GM21526 (cell line): ENCODE measurements at regions not wholly inside any gene's neighbourhood (a gene's known extent, or its start where the extent isn't known, plus 50 kb on each side); places are given as distances from the start of the nearest gene placed in this dataset.
A peak's percentile ranks its signal among the peaks of the same experiment; 100 is the strongest.

Source experiments
- ATAC-seq: cut with Tn5 transposase; IDR thresholded peaks from one replicate; pipeline ENCODE4 v1.9.1; 2021; ENCODE audit warnings: moderate library complexity; ENCODE audit not compliant: unreplicated experiment, low FRiP score

DNA sequence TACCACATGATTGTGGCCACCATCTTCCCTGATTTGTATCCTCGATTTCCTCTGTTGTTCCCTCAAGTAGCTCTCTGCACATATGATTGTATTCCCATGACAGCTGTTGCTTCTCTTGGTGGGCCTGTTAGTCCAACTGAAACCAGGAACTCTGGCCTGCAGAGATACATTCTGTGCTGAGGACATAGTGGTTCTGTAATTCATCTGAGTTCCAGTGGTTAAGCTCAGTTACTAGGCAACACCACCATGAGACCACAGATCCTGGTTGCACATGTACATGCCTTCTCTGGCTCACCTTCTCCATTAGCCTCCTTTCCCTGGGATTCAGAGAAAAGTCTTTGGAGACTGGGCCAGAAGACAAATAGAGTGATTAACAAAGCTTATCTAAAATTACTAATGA is 172.1 kb upstream of the SLC7A11 start:
- no peak for ATAC-seq

DNA sequence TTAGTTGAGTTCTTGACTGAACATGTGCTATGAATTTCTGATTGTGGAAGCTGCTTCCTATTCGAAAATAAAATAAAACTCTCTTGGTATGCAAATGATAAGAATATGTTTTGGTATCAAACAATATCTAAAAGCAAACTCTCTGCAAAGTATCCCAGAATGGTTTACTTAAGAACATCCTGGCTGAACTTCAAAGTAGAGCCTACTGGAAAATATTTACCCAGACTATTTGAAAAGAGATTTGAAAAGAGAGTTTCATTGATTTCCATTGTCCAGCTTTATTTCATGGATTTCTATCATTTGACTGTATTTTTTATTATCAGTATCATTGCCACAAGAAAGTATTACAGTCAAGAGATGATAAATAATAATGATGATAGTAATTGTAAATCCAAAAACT is 171.1 kb upstream of the SLC7A11 start:
- no peak for ATAC-seq

DNA sequence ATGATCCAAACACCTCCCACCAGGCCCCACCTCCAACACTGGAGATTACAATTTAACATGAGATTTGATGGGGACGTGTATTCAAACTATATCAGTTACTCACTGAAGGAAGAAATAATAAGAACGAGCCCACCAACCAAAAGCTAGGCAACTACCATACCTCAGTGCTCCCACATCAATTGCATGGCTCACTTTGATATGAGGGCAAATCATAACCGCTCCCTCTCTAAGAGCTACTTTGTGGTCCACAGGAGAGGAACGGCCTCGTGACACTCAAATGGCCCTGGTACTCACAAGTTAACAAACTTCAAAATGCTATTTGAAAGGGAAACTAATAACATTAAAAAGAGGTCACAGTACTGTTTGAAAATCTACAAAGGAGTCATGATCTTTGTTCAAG is 170.7 kb upstream of the SLC7A11 start:
- no peak for ATAC-seq

DNA sequence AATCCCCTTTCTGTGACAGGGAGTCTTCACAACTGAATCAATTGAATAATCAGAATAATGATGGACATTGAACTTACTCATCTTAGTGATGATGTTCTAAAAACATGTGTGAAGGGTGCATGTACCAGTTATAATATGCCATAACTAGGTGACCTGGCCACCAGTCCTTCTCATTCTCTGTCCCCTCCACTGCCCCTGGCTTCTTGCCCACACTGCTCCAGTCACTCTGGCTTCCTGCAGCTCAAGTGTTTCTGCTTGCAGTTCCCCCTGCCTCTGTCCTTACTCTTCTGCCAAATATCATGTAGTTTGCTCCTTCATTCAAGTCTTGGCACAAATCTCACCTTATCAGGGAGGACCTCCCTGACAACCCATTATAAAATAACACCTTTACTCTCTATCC is 168.1 kb upstream of the SLC7A11 start:
- no peak for ATAC-seq

DNA sequence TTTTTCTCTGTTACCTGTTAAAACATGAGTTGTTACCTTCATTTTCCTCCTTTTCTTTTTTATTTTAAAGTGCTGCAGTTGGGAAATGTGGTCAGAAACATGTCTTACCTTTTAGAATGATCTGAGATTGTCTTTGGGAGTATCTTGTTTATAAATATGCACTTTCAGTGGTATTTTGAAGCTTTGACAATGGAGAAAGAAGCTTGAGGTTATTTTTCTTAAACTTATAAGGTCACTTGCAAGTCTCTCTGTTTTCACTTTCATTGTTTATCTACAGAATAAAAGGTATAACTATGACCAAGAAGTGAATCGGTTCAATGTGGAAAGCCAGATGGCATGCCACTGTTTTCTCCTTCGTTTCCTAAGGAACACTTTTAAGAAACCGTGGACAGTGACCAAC is 167.5 kb upstream of the SLC7A11 start:
- peak; percentile 42 for ATAC-seq

DNA sequence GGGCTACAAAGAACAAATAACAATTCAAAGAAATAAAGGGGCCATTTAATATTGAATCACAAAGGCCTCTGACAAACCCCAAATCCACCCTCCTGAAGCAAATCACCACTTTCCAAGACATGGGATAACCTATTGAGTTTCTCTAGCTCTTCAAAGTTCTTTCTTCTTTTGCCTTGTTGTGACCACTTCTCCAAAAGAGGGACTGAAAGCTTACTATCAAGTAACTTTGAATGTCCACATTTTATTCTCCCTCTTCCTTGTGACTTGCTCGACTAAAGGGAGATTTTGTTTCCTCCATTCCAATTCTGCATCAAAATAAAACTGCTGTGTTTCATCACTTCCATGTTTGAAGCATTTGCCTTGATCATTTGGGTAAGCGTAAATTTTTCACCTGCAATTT is 166.6 kb upstream of the SLC7A11 start:
- no peak for ATAC-seq

DNA sequence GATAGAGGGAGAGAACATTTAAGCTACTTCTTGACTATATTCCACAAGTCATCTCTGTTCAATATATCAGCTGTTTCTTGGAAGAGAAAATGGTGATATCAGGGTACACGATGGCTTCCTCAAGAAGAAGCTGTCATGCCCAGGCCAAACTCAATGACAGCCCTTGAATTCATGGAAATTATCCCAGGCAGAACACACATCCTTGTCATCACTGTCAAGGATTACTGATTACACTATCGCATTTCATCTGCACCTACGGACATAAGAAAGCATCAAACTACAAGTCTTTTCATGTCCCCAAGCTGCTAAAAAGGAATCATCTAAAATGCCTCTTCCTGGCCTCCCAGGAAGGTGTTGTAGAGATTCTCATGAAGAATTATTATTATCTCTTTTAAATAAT is 165.2 kb upstream of the SLC7A11 start:
- ATAC-seq: no peak

DNA sequence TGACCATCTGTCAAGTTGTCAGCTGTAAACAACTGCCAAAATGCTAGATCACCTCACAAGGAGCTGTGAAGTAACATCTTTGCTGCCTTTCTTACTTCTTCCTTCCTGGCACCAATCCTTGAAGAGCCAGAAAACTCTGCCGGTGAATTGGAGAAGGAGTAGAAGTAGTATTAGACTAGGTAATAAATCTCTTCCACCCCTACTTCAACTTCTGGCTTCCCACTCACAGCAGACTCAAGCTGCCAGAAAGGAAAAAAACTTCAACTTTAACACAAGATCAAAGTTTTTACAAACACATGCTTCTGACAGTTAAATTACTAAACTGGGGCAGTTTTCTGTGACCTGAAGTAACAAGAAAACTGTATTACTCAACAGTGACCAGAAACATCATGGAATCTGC is 164.7 kb upstream of the SLC7A11 start:
- ATAC-seq: no peak

DNA sequence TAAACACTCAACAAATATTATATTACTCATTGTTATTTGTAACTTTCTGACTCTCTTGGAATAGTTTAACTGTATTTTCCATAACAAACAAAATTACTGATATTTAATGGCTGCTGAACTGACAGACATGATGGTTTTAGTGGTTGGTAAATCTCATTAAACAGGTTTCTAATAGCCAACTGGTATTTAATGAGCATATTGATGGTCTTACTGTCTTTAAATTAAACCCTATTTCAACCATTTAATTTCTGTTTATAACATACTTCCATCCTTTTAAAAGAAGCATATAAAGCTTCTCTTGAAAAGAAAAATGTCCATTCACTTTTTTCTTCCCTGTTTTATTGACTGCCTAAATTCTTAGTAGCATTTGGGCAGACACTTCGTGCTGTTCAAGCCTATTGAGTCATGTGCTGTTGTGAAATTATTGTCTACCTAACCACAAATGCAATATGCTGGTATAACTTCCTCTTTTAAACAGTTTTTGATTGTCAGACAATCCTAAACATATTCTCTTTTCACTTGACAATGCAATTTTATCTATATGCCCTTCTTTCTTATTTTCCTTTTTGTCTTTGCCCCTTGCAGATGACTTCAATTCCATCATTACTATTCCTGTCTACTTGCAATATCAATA is 163.9 kb upstream of the SLC7A11 start:
- ATAC-seq: peak; percentile 69

DNA sequence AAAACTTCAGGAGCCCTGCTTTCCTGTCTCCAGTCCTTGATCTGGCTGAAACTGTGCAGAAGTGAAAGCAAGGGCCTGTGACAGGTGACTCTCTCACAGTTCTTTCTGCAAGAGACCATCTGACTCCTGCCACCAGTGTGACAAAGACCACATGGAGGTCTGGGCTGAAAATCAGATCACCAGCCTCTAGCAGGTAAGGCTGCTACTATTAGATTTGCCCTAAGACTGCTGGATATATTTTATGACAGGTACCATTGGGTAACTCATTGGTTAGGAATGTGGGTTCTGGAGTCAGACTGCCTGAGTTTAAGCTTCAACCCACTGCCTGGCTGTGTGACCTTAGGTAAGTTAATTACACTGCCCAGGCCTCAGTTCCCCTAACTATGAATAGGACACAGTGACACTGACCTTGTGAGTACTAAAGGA is 163.3 kb upstream of the SLC7A11 start:
- peak; percentile 83 for ATAC-seq

DNA sequence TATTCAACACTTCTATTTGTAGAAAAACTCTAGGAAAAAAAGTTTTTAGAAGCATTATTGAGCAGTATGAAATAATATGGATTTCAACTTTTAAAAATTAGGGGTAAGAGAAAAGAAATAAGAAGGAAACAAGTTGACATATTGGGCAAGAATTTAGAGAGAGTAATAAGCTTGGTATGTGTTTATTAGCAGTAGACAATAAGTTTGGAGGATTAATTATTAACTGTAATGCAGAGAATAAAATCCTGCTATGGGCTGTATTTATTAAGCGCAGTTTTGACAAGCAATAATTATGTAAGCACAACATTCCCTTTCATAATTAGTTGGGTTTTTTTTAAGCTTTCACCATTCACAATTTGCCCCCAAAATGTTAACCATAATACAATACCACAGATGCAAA is 162.7 kb upstream of the SLC7A11 start:
- ATAC-seq: no peak

DNA sequence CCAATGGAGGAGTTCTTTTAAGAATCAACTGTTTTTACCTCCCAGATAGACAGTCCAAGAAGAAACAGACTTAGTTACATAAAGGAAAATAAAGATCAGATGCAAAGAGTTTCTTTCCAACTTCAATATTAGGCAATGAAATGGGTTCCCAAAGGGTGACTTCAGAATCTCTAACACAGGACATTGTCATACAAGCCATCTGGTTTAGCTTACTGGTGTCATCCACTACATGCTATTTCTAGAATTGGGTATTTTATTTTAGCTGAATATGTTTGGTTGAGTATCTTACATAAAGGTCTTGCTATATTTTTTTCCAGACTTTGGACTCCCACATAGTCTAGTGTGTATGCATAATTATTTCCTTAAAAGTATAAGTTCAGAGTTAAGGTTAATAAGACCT is 162.1 kb upstream of the SLC7A11 start:
- no peak for ATAC-seq

DNA sequence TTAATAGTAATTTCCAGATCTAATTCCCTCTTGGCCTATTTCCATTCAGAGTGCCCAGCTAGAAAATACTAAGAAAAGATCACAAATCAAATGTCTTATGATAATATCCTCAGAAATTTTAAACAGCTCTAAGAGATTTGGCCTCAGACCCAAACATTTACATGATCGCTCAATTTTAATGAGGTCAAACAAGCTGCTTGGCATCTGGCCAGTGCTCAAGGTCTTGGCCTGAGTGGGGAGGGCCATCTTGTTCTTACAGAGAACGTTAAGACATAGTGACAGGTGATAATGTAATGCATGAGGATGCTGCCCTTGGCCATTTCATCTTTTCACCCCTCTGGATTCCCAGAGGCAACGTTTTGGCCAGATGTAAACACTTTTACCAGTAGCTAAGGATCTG is 159.2 kb upstream of the SLC7A11 start:
- ATAC-seq: no peak

DNA sequence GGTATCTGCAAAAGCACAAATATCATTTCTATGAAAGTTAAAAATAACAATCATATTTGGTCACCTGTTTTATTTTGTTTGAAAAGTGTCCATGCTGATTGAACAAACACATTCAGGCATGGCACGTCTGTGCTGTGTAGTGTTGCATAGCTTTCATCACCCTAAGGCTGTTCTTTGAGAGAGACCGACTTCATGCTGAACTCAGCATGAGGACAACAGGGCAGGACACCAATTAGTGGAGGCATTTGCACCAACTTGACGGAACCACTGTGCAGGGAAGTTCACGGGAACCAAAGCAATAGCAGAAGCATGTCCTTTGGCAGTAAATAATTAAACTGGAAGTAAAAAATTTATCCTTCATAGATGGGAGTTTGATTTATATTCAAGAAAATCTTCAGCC is 158.4 kb upstream of the SLC7A11 start:
- ATAC-seq: no peak

DNA sequence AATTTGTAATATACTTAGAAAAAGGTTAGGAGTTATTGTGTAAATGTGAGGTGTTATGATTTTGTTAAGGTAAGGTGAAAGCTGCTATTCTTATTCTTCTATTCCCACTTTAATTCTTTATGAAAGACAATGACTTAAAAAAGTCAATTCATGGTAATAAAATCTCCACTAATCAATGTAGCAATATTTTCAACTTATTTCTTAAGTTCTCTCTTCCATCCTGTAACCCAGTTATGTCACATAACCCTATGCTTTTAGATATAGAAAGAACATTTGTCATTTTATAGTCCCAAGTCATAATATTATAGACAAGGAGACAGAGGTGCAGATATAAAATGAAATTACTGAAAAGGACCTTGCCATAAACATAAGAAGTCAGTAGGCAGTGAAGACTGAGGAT is 157.9 kb upstream of the SLC7A11 start:
- no peak for ATAC-seq

DNA sequence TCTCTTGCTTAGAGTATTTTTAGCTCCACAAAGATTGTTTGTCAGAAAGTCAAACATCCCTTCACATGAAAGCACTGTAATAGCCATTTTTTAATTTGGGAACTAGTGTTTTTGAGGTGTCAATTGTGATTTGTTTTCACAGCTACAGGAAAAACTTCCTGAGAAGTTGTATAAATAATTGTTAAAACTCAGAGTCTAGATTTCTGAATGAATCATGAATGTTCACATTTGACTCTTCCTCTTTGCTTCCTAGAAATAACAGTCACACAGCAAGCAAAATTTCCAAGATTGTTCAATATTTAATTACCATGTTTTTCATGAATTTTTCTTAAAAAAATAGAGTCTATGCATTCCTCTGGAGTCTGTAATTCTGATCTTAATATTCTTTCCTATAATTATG is 156.9 kb upstream of the SLC7A11 start:
- no peak for ATAC-seq

DNA sequence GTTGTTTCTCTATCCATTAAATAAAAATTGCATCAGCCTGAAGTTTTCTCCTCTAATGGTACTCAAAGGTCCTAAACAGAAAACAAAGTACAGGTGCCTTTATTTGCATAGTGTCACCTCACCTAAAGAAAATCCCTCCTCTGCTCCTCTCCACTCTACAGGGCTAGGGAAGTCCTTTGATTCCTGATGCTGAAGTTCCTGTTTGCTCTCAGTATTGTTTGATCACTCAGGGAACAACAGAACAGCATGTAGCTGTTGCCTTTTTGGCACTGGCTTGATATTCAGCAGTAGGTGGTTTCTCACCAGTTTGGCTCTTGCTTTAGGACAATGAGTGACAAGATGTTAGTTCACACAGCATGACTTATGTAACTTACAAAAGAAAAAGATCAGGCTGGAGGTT is 156.2 kb upstream of the SLC7A11 start:
- ATAC-seq: no peak

DNA sequence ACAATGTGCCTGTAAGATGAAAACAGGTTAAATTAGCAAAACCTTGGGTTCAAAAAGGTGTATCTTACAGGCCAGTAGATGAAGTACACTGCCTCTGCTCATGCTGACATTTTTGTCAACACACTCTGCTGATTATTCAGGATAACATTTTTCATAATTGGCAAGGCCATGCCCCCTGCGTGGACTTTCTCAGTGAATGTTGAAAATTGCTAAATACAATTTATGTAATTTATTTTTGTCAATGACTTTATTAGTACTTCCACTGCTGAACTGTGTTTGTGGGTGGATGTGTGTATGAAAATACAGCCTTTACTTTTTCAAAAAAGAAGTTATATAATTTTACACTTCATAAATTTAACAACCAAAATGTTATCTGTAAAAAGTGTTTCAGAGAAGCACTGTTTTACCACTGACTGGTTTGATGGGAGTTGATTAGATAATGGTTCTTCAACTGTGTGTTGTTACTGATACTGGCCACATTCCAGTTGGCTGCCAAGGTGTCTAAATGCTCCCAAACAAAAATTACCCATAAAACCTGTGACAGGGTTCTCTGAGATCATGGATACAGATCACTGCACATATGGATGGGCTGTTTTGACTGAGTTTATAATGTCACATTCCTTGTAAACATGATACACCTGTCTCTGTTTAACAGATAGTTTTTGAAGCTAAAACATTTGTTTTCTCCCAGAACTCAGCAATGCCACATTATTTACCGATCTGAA is 151.9 kb upstream of the SLC7A11 start:
- ATAC-seq: no peak

DNA sequence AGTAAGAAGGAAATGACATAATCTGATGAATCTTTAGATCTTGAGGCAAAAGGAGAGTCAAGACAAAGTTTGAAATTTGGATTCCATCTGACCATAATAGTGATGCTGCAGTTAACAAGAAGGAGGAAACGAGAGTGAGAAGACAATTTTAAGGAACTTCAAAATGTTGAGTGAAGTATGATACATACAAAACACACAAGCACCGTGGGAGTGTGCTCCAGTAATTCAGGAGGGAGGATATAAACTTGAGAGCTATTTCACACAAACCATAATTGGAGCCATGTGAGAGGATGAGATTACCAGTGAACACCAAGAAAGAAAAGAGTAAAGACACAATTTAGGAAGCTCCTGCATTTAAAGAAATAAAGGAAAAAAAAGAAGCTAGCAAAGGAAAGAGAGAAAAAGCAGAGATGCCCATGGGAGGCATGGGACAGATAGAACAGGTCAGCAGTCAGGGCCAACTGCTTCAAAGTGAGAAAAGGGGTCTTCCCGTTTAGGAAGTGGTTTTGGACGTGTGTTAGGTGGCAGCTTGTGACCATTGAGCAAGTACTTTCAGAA is 150.7 kb upstream of the SLC7A11 start:
- peak; percentile 76 for ATAC-seq

DNA sequence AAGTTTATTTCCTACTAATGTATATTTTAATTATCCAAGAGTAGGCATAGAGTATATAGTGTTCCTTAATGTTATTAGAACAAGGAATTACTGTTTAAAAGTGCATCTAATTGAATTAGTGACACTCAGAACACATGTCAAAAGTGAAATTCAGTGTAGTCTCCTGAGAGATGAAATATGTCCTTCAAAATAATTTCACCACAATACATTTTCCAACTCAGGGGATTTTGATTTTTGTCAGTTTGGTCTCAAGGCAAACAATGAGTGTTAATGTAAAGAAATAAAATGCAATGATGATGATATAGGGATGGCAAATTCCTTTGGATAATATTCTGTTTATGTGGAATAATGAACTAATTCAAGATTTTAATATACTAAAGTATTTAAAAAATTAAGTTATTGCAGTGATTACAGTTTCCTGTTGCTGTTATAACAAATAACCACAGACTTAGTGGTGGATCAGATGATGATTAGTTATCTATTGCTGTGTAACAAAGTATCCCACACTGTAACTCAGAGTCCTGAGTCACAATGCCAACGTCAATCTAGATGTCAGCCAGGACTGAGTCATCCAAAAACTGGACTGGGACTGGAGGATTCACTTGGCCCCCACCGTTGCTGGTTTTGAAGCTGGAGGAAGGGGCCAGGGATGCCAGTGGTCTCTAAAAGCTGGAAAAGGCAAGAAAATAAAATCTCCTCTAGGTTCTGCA is 148.0 kb upstream of the SLC7A11 start:
- ATAC-seq: no peak

DNA sequence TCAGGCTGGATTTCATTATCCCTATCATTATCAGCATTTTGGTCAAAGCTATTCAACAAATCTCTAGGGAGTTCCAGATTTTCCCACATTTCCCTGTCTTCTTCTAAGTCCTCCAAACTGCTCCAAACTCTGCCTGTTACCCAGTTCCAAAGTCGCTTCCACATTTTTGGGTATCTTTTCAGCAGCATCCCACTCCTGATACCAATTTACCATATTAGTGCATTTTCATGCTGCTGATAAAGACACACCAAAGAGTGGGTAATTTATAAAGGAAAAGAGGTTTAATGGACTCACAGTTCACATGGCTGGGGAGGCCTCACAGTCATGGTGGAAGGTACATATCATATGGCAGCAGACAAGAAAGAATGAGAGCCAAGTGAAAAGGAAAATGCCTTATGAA is 132.8 kb upstream of the SLC7A11 start:
- no peak for ATAC-seq

DNA sequence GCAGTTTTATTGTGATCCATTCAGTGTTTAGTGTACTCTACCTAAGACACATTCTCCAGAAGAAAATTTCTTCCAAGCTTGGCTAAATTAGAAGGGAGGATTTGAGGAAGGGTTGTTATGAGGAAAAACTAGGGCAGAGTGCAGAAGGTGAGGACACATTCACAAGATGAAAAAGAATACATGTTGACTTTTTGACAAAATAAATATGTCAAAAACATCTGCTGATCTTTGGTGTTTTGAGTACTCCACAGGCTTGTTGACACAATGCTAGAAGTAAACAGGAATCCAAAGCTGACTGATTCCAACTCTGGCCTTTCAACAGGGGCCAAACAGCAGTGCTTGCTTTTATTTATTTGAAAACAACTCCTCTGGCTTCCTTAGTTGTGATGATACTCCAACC is 125.8 kb upstream of the SLC7A11 start:
- no peak for ATAC-seq
